HG02588 (cell line): ENCODE measurements at regions not wholly inside any gene's neighbourhood (a gene's known extent, or its start where the extent isn't known, plus 50 kb on each side); places are given as distances from the start of the nearest gene placed in this dataset.
A peak's percentile ranks its signal among the peaks of the same experiment; 100 is the strongest.
"Not testable (repeated sequence)": the region's sequence is repeated elsewhere in the genome, so short reads cannot be mapped to it uniquely, and the experiment has no call there.

Experiments
- ATAC-seq: cut with Tn5 transposase; IDR thresholded peaks from one replicate; pipeline ENCODE4 v1.9.1; 2021; ENCODE audit warnings: mild to moderate bottlenecking, moderate library complexity; ENCODE audit not compliant: unreplicated experiment

GRCh38 chr14:56419750-56420149 is 159.8 kb upstream of the TMEM260 start:
- no peak for ATAC-seq

- no peak for ATAC-seq
Observed at GRCh38 chr14:56422221-56422620, 157.4 kb upstream of the TMEM260 start.

- ATAC-seq, result no peak
Observed at GRCh38 chr14:56422703-56423213, 156.8 kb upstream of the TMEM260 start.

- ATAC-seq, result no peak
Observed at GRCh38 chr14:56423544-56423943, 156.1 kb upstream of the TMEM260 start.

GRCh38 chr14:56431013-56431412 is 148.6 kb upstream of the TMEM260 start:
- ATAC-seq, result no peak

GRCh38 chr14:56449670-56450213 is 129.9 kb upstream of the TMEM260 start:
- no peak for ATAC-seq

- no peak for ATAC-seq
Observed at GRCh38 chr14:56452940-56453339, 126.7 kb upstream of the TMEM260 start.

GRCh38 chr14:56454680-56455079 is 124.9 kb upstream of the TMEM260 start:
- ATAC-seq, result not testable (repeated sequence)

- no peak for ATAC-seq
Observed at GRCh38 chr14:56460469-56460868, 119.1 kb upstream of the TMEM260 start.

- no peak for ATAC-seq
Observed at GRCh38 chr14:56461276-56462275, 118.0 kb upstream of the TMEM260 start.

- ATAC-seq, result no peak
Observed at GRCh38 chr14:56463271-56463890, 116.2 kb upstream of the TMEM260 start.

- ATAC-seq, result no peak
Observed at GRCh38 chr14:56471056-56471455, 108.5 kb upstream of the TMEM260 start.

- ATAC-seq, result no peak
Observed at GRCh38 chr14:56474419-56475022, 105.1 kb upstream of the TMEM260 start.

- no peak for ATAC-seq
Observed at GRCh38 chr14:56482310-56482911, 97.2 kb upstream of the TMEM260 start.

GRCh38 chr14:56487090-56487667 is 92.4 kb upstream of the TMEM260 start:
- ATAC-seq, result no peak

- ATAC-seq, result no peak
Observed at GRCh38 chr14:56487761-56488160, 91.8 kb upstream of the TMEM260 start.

- no peak for ATAC-seq
Observed at GRCh38 chr14:56488306-56488705, 91.3 kb upstream of the TMEM260 start.

- ATAC-seq, result no peak
Observed at GRCh38 chr14:56490379-56490778, 89.2 kb upstream of the TMEM260 start.

- peak; percentile 58 for ATAC-seq
Observed at GRCh38 chr14:56491299-56492285, 88.0 kb upstream of the TMEM260 start.
